Superior temporal gyrus (tissue), 1 donor: ENCODE measurements at regions not wholly inside any gene's neighbourhood (a gene's known extent, or its start where the extent isn't known, plus 50 kb on each side); places are given as distances from the start of the nearest gene placed in this dataset.

Source experiments
- DNase-seq: peaks from one replicate; pipeline ENCODE4 v3.0.0-alpha.2; 2016; ENCODE audit errors: extremely low spot score

GRCh38 chr3:124441766-124442165 is 288.5 kb upstream of the UMPS start:
- DNase-seq = no peak

DNA sequence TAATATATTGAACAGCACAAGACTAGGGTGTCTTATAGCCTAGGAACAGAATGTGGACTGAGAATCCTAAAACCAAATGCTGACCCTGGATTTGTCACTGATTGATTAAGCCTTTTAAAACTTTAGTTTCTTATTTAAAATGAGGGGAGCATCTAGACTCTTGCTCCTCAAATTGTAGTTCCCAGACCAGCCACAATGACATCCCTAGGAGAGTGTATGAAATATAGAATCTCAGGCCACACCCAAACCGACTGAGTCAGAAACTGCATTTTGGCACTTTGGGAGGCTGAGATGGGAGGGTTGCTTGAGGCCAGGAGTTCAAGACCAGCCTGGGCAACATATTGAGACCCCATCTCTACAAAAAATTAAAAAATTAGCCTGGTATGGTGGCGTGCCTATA is 287.8 kb upstream of the UMPS start:
- no peak for DNase-seq

- DNase-seq = no peak
Measured at GRCh38 chr3:124443446-124443845, 286.8 kb upstream of the UMPS start.

- DNase-seq = no peak
Measured at GRCh38 chr3:124444075-124444474, 286.2 kb upstream of the UMPS start.

DNA sequence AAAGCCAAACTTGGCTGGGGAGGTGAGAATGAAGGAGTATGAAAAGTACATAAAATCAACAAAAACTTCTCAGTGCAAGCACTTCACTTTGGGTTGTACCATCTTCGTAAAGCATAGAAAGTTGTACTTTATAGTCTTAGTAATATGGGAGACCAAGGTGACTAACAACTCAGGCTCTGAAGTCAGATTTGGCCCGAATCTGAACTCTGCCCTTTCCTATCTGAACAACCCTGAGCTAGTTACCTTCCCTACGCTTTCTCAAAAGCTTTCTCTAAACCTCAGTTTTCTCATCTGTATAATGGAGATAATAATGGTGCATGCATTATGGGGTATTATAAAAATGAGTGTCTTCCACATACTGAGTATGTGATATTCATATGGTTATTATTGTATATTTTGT is 285.4 kb upstream of the UMPS start:
- DNase-seq = no peak

DNA sequence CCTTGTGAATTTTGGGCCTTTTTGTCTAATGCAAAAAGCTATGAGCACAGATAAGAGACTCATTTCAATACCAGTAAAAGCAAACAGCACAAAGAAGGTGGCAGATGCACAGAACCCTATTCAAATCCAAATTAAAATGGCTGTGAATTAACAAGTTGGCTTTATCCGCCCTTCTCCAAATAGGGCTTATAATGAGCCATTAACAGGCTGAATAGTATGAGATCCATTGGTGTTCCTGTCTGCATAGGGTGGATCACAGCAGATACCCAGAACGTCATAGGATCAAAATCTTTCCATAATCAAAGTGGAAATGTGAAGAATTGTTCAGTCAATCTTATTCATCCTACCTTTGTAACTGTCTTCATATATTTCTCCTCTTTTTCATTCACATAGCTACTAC is 282.4 kb upstream of the UMPS start:
- DNase-seq = no peak

- DNase-seq = no peak
Measured at GRCh38 chr3:124448954-124449353, 281.3 kb upstream of the UMPS start.

GRCh38 chr3:124450366-124450765 is 279.9 kb upstream of the UMPS start:
- no peak for DNase-seq

DNA sequence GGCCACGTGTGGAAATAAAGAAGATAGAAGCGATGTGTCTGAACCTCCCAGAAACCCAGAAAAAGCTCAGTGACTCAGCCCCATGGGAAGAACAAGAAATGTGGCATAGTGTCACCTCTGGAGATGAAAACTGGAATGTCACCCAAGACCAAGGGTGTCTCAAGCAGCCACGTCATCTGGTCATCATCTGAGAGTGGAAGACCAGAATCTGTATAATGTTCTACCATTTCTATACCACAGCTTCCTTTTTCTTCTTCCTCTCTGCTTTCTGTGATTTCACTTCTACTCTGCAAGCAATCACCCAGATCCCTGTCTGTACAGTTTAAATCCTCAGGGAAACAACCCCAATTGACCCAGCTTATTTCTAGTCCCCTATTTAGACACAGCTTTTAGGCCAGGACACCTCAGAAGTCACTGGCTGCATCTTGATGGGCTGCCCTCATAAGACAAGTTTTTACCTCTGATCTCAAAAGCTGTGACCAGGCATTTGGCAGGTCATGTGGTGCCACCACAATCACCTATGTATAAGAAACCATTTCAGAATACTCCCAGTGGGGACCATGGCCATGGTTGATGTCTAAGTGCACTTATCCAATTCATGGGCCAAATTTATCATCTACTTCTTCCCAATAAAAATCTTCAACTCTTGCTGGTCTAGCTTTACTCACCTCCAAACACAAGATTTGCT is 278.5 kb upstream of the UMPS start:
- no peak for DNase-seq

DNA sequence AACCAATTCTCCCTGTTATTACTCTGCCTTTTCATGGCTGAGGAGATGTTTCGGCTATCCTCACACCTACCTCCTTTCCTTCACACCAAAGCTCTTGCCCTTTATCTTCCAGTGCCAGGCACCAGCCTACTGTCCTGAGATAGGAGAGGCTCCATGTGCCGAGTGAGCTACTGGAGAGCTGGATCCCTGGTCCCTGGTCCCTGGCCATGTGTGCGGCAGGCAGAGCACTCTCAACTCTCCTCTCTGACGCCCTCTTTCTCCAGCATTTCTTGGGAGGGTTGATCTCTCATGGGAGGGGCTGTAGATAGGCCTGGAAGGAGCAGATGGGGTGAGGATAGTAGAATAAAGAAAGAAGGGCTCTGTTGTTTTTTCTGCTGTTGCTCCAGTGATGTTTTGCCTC is 277.1 kb upstream of the UMPS start:
- DNase-seq = no peak

GRCh38 chr3:124455891-124456290 is 274.4 kb upstream of the UMPS start:
- no peak for DNase-seq

- DNase-seq = no peak
Measured at GRCh38 chr3:124456506-124456905, 273.7 kb upstream of the UMPS start.

DNA sequence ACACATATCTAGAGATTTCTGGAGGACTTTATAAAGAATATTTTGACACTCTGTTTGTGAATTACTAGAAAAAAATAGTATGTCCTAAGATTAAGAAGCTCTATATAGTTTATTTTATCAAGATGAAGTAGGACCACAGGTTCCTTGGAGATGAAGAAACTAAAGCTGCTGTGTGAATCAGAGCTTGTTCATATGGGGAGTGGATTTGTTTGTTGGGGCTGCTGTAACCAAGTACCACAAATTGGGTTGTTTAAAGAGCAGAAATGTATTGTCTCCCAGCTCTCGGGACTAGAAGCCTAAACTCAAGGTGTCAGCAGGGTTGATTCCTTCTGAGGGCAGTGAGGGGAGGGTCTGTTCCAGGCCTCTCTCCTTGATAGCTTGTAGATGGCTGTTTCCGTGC is 270.6 kb upstream of the UMPS start:
- DNase-seq = no peak

- no peak for DNase-seq
Measured at GRCh38 chr3:124461126-124461525, 269.1 kb upstream of the UMPS start.

DNA sequence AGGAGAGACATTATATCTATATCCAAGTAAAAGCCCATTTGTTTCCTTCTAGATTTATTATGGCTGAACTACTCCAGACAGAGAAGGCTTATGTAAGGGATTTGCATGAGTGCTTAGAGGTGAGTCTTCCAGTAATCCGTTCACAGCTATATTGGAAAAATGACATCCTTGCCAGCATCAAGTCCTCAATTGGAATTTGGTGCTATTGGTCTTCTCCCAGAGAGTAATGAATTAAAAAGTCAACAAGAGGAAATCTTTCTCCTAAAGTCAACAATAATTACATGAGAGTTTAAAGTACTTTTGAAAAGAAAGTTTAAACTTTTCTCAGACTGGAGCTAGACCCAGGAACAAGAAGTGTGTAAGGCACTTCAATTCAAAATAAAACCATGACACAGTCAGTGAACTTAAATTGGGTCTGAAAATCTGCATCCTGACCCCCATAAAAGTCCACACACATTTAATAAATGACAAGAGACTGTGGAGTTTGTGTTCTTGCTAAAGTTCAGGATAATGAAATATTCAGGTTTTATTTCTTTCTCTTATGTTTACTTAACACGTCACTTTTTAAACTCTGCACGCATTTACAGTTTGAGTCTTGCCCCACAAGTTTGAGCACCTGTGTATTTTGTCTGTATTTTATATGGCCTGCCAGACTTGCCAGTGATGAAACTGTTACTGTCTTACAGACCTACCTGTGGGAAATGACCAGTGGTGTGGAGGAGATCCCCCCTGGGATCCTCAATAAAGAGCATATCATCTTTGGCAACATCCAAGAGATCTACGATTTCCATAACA is 268.2 kb upstream of the UMPS start:
- no peak for DNase-seq

DNA sequence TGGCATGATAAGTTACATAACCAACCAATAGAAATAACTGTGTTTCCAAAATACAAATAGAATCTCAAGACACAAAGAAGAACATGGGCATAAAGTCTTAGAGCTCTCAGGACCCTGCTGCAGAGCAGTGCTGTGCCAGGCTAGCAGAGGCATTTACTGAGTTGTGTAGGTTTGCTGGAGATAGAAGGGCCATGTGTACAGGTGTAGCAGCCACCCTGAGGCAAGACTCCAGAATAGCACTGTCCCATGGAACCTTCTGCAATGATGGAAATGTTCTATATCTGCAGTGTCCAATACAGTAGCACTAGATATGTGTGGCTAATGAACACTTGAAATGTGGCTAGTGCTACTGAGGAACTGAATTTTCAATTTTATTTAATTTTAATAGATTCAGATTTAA is 267.0 kb upstream of the UMPS start:
- no peak for DNase-seq

DNA sequence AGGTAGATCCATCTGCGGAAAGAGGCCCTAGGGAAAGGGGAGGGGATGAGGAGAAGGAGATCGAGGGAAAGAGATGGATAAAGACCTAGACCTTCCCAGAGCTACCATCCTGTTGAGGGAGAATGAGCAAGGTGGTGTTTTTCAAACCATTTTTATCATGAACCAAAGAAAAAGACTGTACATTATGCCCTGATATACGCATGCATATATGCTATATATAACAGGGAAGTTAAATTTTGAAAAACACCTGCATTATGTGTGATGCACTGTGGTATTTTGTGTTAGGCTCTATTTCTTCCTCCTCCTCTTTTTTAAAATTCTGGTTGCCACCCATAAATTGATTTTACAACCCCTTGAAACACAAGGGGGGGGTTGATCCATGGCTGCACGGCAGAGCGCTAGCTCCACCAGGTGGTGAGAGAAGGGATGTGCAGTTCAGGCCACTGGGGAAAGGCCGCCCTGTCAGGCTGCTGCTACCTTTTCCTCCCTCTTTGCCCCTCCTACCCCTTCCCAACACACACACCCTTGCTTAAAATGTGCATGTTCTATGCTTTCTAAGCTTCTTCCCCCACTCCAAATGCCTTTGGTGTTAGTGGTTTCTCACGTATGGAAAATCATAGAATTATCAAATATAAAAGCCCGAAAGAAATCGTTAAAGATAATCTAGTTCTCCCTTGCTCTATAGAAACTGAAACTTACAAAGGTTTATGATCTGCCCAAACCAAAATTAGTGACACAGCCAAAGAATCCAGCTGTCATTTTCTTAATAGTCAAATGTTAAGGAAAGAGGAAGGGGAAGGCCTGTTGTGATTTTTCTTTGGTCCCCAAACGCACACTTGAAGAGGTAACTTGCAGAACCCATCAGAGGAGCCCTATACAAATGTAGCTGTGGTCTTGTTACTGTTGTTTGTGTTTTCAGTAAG is 262.0 kb upstream of the UMPS start:
- DNase-seq = peak; percentile 82

DNA sequence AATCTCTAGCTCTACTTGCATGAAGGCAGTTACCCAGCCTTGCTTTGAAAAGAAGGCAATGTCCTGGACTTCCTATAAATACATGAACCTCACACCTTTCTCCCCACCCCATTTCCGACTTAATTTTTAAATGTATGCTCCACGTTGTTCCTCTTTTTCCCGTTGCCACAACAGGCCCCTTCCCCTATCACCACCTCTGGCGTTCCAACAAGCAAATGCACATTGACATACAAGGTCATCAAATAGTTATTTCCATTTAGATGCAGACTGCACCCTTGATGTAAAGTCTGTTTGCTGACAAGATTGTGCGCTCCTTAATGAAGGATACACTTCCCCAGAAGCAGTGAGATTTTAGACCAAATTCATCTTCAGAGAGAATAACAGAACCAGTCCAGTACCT is 260.7 kb upstream of the UMPS start:
- DNase-seq = no peak

GRCh38 chr3:124478830-124479229 is 251.4 kb upstream of the UMPS start:
- no peak for DNase-seq

DNA sequence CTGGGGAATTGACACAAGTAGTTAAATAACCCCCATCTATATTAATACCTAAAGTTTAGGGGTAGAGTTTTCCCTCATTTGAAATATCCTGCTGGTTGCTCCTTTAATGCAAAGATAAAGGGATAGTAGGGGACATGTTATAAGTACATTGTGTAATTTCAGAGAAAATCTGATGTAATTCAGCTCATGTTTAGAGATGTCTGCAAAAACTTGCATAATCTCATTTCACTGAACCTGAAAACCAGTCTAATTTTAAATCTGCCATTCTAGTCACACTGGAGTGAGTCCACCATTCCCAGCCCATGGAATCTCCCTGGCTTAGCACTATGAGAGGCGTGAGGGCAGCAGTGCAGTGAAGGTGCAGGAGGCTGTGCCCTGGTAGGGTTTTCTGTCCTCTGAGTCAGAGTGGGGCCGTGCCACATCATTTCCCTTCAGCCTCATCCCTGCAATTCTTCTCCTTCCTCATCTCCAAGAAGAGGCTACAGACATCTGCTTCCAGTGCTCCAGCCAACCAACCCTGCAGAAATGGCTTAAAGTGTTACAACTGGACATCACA is 246.3 kb upstream of the UMPS start:
- DNase-seq = peak; percentile 54

DNA sequence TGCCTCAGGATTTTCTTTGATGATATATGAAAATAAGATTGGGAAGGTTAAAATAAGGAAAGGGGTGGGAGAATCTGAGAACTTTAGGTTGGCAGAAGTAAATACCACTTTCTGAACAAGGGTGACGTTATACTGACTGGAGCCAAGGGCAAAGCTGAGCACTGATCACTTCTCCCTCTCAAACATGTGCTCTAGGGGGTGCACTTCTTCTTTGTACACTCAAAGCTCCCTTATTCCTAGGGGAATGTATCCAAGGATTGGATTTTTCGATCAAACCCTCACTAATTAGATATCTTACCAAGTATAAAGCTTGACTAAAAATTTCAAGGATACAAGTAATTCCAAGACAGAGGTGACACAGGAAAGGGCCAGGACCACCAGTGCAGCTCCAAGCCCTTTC is 243.9 kb upstream of the UMPS start:
- no peak for DNase-seq

GRCh38 chr3:124489506-124489905 is 240.7 kb upstream of the UMPS start:
- no peak for DNase-seq
